HCT116 (cell line): ENCODE measurements at regions not wholly inside any gene's neighbourhood (a gene's known extent, or its start where the extent isn't known, plus 50 kb on each side); places are given as distances from the start of the nearest gene placed in this dataset.

Experiments
- CTCF ChIP-seq, 3 experiments: fragments of 200-600 bp in 1 of 3; sonication (generic) in 1 of 3; IDR thresholded peaks in 2 of 3; conservative IDR thresholded peaks in 1 of 3; 2 replicates each; pipeline ENCODE4 v1.5.1; 2012 to 2017; ENCODE audit warnings: low read depth in 2 of 3, low read length in 2 of 3, antibody characterized with exemption in 1 of 3, borderline replicate concordance in 1 of 3, control low read depth in 1 of 3, mild to moderate bottlenecking in 1 of 3, mixed read lengths in 1 of 3, mixed run types in 1 of 3, moderate library complexity in 1 of 3; ENCODE audit not compliant: insufficient read depth in 1 of 3
- JUND ChIP-seq: IDR thresholded peaks from 2 replicates; pipeline ENCODE4 v1.6.1; 2012
- POLR2A ChIP-seq: IDR thresholded peaks from 2 replicates; pipeline ENCODE4 v1.7.0; 2011; ENCODE audit warnings: borderline replicate concordance; ENCODE audit not compliant: insufficient read depth, insufficient read length; ENCODE audit errors: extremely low read depth
- POLR2AphosphoS5 ChIP-seq: IDR thresholded peaks from 2 replicates; pipeline ENCODE4 v1.6.1; 2011; ENCODE audit warnings: mild to moderate bottlenecking, low read depth, low read length, moderate library complexity
- RAD21 ChIP-seq: IDR thresholded peaks from 2 replicates; pipeline ENCODE4 v1.6.1; 2012; ENCODE audit warnings: low read depth, mild to moderate bottlenecking
- SP1 ChIP-seq: IDR thresholded peaks from 2 replicates; pipeline ENCODE4 v1.6.1; 2012; ENCODE audit warnings: low read depth

GRCh38 chr18:56309104-56309503, 329.3 kb downstream of the TXNL1 start:
- TF ChIP-seq POLR2A (no peak), CTCF (IDR thresholded peaks at IDR 0.05 in 2 of 3, conservative IDR thresholded peaks at IDR 0.05 in 1 of 3; ENCODE audit: borderline replicate concordance in 1 of 3, insufficient read depth in 1 of 3, low read depth in 2 of 3, low read length in 2 of 3) (no peak), JUND (no peak), SP1 (no peak), RAD21 (no peak), POLR2AphosphoS5 (no peak)
